ENCODE measurements at regions not wholly inside any gene's neighbourhood (a gene's known extent, or its start where the extent isn't known, plus 50 kb on each side); places are given as distances from the start of the nearest gene placed in this dataset.

GRCh38 chr5:174173766-174174165, 128.3 kb downstream of the NSG2 start:
- H3K4me3 ChIP-seq (ENCODE audit: low read depth, low read length) = no peak overlapping the region
- TF ChIP-seq CTCF (IDR thresholded peaks at IDR 0.05; ENCODE audit: borderline replicate concordance, insufficient read depth, low read depth, low read length) = no peak

GRCh38 chr5:174175716-174176268, 130.3 kb downstream of the NSG2 start:
- TF ChIP-seq CTCF (IDR thresholded peaks at IDR 0.05; ENCODE audit: borderline replicate concordance, insufficient read depth, low read depth, low read length) = no peak
- no peak overlapping the region for H3K4me3 ChIP-seq (ENCODE audit: low read depth, low read length)

- no peak for TF ChIP-seq CTCF (IDR thresholded peaks at IDR 0.05; ENCODE audit: borderline replicate concordance, insufficient read depth, low read depth, low read length)
- H3K4me3 ChIP-seq (ENCODE audit: low read depth, low read length) = no peak overlapping the region
These were observed 131.0 kb downstream of the NSG2 start for GRCh38 chr5:174176511-174176910.

- no peak for TF ChIP-seq CTCF (IDR thresholded peaks at IDR 0.05; ENCODE audit: borderline replicate concordance, insufficient read depth, low read depth, low read length)
- H3K4me3 ChIP-seq (ENCODE audit: low read depth, low read length) = no peak overlapping the region
These were observed 132.0 kb downstream of the NSG2 start for GRCh38 chr5:174177531-174177930.

- no peak overlapping the region for H3K4me3 ChIP-seq (ENCODE audit: low read depth, low read length)
- TF ChIP-seq CTCF (IDR thresholded peaks at IDR 0.05; ENCODE audit: borderline replicate concordance, insufficient read depth, low read depth, low read length) = no peak
These were observed 132.6 kb downstream of the NSG2 start for GRCh38 chr5:174177976-174178605.

- TF ChIP-seq CTCF (IDR thresholded peaks at IDR 0.05; ENCODE audit: borderline replicate concordance, insufficient read depth, low read depth, low read length) = no peak
- H3K4me3 ChIP-seq (ENCODE audit: low read depth, low read length) = no peak overlapping the region
These were observed 135.1 kb downstream of the NSG2 start for GRCh38 chr5:174180639-174181038.

- no peak overlapping the region for H3K4me3 ChIP-seq (ENCODE audit: low read depth, low read length)
- no peak for TF ChIP-seq CTCF (IDR thresholded peaks at IDR 0.05; ENCODE audit: borderline replicate concordance, insufficient read depth, low read depth, low read length)
These were observed 136.6 kb downstream of the NSG2 start for GRCh38 chr5:174182111-174182510.
